Frontal cortex (tissue), 3 donors: ENCODE measurements at regions not wholly inside any gene's neighbourhood (a gene's known extent, or its start where the extent isn't known, plus 50 kb on each side); places are given as distances from the start of the nearest gene placed in this dataset.

Experiments
- DNase-seq, 2 donors: peaks; one replicate each; pipeline ENCODE4 v3.0.0; 2012; ENCODE audit warnings: low spot score in 2 of 2
- FAIRE-seq: peaks from 2 replicates; lab custom pipeline; 2012; peaks lifted over from hg19 to GRCh38; lab: Jason Lieb, UNC
- donor health status: control.
- donor health status: control.
- donor health status: control.

DNA sequence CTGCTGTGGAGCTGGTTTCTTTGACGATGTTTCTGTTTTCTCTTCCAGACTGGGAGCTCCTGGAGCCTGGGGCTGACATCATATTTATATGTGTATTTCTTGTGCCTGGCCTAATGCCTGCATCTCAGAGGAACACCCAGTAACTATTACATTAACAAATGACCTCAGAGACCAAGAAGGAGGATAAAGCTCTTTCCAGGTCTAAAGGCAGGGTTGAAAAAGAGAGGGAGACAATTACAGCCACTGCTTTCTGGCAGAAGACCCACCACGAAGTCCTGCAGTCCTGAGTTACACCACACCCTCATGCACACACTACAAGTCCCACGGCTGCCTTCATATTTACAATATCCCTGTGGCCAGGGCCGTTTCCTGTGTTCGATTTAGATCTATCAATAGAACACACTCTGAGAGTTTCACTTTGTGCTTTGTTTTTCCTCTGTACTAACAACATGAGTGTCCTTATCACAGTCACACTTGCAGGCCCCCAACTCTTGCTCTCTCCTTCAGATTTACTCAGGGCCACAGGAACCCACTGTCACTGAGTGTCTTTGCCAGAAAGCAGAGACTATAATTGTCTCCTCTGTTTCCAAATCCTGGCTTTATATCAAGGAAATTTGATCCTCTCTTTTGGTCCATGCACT is 535.5 kb downstream of the MID1IP1 start:
- FAIRE-seq = no peak
- no peak for DNase-seq

DNA sequence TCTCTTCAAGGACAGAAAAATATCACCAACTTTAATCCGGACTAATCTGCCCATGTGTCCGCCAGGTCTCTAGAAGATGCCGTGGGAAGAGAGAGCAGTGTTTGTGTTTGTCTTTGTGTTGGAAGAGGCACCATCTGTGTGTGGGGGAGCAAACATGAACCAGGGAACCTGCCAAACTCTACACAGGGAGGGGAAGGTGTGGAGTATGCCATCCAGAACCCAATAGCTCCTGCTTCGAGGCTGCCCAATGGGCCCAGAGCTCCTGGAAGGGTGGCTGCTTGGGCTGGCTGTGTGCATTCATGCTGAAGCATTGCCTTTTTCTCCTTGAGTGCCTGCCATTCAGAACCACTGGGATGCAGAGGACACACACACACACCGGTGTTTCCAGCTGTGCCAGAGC is 536.2 kb downstream of the MID1IP1 start:
- FAIRE-seq (no peak), DNase-seq (no peak)

DNA sequence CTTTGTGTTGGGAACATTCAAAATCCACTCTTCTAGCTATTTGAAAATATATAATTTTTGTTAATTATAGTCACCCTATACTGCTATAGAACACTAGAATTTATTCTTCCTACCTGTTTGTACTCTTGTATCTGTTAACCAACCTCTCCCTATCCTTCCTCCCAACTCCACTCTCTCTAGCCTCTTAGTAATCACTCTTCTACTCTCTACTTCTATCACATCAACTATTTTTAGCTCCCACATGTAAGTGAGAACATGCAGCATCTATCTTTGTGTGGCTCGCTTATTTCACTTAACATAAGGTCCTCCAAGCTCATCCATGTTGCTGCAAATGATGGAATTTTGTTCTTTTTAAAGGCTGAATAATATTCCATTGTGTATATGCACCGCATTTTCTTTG is 537.3 kb downstream of the MID1IP1 start:
- FAIRE-seq (no peak), DNase-seq (no peak)

DNA sequence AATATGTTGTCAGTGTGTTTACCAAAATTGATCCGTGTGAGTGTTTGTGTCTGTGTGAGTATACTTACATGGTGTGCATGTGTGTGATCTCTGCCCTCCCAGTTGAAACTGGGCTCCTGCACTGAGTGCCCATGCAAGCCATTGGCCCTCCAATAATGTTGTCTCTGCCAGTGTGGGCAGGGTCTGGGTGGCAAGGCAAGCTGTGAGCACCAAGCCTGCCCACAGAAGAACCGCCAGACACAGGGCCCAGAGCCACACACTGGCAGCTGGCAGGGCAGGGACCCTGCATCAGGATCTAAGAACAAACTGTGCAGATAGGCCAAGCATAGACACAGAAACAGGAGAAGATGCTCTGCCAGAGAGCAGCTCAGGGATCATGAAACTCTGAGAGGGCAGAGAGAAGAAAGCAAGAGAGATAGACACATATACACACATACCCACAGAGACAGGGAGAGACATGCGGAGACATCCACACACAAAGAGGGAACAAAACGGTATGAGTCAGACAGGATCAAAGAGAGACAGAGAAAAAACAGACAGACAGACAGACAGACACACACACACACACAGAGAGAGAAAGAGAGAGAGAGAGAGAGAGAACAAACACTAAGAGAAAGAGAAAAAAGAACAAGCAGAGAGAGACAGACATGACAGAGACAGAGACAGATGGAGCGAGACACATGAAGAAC is 555.0 kb downstream of the MID1IP1 start:
- DNase-seq = no peak
- no peak for FAIRE-seq

DNA sequence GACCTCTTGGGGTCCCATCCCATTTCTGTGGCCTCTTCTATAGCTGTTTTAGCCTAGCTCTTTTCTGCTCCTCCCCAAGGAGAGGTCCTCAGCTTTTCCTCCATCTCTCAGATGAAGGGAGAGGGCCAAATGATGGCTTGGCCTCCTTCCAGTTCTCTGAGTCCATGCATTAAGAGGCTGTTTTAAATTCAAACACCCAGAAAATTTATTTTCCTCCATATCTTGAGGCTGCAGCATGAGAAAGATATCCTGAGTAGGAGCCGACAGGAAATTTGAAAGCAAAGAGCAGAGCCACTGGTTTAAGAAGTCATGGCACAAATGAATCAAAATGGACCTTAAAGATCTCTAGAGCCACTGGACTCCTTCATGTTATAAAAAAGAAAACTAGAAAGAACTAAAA is 558.8 kb downstream of the MID1IP1 start:
- no peak for FAIRE-seq

DNA sequence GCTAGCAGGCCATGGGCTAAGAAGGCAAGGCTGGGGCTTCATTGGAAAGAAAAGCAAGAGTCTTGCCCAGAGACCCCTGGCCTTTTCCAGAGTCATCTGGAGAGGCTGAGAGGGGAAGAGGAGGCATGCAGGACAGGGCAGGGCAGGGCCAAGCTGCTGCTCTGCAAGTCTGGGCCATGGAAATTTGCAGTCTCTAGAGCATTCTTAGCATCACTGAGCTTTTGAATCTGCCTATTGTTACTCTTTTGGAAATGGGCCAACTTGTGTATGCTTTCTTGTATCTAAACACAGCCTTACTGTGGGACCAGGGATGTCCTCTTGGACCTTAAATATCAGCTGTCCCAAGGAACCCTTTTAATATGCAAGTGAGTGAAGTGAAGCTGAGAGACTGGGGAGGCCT is 560.5 kb downstream of the MID1IP1 start:
- no peak for FAIRE-seq
- DNase-seq = peak in 1 of 2 donors; percentile 5

More for the DNA sequence above, 558.8 kb downstream of the MID1IP1 start:
- no peak for DNase-seq

DNA sequence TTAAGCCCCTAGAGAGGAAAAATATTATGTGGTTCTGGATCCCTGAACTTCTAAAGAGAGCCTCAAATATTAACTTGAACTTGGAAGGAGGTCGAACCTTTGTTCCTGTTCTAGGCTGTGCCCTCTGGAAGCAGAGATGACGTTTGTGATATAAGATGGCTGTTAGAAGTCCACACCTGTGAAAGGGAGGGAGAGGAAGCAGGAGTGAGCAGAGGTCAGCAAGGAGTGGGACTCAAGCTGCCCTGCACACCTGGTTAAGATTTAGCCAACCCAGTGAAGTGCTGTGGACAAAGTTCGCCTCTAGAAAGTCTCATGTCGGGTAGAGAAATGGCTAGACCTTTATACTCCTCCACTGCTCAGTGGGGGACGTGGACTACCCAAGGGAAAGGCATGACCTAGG is 566.2 kb downstream of the MID1IP1 start:
- DNase-seq (no peak), FAIRE-seq (no peak)

DNA sequence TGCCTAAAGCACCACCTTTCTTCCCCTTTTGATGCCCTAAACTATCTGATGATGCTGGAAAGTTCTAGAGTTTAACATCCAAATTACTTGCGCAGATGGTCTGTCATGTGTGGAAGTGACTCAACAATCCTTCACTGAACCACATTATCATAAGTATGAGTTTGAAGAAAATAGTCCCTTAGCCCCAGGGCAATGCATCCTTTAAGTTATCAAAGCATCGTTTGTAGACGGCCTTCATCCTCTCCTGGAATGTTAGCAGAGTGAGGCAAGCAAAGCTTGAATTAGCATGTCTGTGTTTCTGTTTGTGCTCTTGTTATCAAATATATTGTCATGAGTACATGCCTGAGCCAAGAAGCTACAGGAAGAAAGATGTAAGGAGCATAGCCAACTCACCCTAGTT is 570.9 kb downstream of the MID1IP1 start:
- no peak for FAIRE-seq
- DNase-seq = no peak

DNA sequence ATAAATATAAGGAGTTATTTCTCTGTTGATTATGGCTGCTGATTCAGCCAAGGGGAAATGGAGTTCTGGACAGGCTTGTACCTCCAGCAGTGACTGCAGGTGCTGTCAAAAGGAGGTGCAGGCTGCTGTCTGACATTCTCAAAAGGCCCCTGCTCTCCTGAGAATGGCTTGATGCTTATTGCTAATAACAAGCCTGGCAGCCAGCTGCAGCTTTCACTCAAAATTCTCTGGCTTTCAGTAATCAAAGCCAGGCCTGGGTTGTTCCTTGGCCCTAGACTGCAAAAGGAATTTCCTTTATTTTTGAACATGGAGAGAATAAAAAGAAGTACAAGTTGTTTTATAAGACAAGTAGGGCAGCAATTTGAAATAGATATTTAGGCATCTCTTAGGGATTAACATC is 575.9 kb downstream of the MID1IP1 start:
- no peak for DNase-seq
- FAIRE-seq = no peak

DNA sequence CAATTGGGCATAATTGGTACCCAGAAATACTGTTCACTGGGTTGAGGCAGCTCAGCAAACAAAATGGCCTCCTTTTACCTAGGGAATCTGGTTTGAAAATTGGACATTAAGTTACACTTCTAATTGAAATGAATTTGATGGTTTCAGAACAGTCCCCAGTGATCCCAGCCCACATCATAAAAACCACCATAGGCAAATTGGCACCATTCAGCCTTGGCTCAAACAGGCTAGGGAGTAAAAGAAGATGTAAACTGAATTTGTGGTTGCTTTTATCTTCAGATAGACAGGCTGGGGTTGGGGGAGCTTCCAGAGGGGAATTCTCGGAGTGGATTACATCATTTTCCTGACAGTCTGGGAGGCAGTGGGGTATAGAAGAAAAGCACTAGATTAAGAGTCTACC is 576.5 kb downstream of the MID1IP1 start:
- no peak for DNase-seq

DNA sequence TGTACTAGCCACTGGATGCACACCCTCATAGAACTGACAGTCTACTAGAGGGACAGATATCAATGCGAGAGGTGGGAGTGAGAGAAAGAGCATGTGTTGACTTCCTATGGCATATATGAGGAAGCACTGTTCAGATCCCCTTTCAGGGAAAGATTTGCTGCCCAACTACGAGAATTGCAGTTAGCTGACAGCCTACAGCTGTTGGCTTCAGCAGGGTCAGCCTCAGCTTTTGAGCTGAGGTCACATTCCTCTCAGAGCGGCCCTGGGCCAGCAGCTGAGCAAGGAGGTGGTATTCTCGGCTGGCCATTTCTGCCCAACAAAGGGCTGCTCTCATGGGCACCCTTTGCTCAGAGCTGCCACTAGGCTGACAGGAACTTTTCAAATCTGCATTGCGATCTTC is 580.2 kb downstream of the MID1IP1 start:
- no peak for DNase-seq
- no peak for FAIRE-seq

More for the DNA sequence above, 576.5 kb downstream of the MID1IP1 start:
- no peak for FAIRE-seq

DNA sequence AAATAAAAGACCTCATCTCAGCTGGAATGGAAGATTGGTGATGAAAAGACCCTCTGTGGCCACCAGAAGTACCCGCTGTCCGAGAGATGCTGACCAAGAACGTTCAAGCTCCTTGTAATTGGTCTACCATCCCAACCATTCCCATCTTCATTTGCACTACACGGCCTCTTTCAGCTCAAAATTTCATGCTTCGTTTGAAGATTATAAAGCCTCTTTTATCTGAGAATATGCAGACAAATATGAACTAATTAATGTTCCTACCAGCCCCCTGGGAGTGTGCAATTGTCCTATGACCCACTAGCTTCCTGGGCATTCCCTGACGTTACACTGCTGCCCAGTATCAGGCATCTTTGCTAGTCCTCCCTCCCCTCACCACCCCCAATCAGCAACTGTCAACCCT is 583.7 kb downstream of the MID1IP1 start:
- FAIRE-seq (no peak), DNase-seq (no peak)

DNA sequence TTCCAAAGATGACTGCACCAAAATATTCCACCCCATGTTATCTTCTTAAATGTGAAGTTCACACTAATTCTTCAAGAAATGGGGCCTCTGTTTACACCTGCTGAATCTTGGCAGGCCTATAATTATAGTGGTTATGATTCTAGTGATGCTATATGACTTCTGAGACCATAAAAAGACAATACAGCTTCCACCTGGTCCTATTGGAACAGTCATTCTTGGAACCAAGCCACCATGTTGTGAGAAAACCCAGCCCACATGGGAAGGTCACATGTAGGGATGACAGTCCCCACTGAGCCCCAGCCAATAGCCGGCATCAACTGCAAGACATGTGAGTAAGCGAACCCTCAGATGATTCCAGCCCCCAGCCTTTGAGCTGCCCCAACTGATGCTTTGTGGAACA is 587.5 kb downstream of the MID1IP1 start:
- FAIRE-seq = no peak

DNA sequence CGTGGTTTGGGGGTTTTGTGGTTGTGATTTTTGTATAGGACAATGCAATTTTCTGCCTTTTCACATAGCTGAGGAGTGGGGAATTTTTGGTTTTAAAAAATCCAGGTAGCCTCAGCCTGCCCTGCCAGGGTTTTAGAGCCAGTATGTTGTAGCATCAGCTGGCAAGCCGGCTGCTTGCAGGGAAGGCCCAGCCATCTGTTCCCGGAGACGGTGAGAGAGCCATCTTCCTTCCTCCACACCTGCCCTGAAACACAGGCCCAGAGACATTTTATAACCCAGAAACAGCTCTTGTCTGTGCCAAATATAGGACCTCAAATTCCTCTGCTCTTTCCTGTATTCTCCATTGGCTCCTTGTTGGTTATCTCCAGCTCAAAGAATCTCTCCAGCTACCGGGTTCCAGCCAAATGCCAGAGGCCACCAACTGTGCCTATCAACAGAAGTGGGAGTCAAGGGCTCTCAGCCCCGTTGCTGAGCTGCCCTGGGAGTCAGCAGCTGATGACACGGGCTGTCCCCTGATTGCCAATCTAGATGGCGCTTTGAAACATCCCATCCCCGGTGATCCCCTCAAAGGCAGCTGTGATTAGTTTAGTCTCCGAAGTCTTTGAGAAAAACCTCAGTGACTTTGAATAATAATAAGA is 595.2 kb downstream of the MID1IP1 start:
- no peak for DNase-seq
- no peak for FAIRE-seq

More for the DNA sequence above, 587.5 kb downstream of the MID1IP1 start:
- no peak for DNase-seq

DNA sequence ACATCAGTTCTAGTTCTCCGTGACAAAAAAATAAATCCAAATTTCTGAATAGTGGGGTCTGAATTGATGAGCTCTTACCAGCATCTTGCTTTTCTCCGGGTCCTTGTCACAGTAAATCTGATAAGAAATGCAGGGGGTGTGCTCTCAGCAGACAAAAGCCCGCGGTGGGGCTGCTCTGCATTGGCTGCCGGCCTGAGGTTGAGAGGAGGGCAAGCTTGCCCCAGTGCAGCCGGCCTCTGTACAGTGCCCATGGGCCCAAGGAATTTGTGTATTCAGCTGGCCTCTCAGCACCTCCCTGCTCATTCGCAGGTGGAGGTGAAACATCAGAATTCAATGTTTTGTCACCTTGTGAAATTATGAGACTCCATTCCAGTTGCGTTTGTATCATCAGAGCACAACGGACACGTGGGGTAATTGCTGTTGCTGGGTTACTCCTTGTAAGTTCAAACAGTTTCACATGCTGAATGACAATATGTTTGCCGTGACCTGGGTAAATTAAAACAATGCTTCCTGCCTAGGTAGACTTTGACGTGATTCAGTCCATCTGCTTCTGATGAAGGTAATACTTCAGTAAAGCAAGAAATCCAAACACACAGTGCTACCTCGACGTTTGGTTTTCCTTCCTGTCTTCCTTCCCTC is 596.4 kb downstream of the MID1IP1 start:
- FAIRE-seq (no peak), DNase-seq (no peak)

DNA sequence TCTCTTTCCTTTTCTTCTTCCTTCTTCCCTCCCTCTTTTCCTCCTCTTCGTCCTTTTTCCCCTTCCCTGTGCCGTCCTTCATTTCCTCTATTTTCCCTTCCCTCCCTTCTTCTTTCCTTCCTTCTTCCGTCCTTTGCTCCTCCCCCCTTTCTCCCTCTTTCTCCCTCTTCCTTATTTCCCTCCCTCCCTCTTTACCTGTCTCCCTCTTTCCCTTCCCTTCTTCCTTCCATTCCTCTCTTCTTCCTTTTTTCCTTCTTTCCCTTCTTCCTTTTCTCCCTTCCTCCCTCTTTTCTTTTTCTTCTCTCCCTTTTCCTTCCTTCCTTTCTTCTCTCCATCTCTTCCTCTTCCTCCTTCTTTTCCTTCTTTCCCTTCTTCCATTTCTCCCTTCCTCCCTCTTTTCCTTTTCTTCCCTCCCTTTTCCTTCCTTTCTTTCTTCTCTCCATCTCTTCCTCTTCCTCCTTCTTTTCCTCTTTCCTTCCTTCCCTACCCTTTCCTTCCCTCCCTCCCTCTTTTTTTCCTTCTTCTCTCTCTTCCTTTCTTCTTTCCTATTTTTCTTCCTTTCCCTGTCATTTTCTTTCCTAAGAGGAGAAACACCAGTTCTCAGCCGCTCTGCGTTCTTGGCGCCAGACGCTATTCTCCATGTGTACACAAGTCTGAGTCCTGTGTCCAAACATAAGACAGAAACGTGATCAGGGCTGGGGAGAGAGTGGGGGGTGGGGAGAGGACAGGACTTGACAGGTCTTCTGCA is 597.1 kb downstream of the MID1IP1 start:
- no peak for DNase-seq
- FAIRE-seq = no peak

DNA sequence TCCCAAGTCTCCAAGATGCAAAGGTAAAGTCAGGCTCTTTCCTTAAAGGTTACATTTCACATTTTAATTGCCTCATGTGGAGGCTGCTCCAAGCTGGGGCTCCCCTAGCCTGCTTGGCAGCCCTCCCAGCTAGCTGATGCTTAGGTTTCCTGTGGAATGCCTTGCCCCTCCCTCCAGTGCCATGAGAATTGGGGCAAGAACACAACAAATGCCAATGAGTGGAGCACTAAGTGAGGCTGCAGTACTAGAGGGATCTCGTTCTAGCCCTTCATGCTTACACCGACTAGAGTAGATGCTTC is 597.7 kb downstream of the MID1IP1 start:
- no peak for FAIRE-seq
- no peak for DNase-seq

DNA sequence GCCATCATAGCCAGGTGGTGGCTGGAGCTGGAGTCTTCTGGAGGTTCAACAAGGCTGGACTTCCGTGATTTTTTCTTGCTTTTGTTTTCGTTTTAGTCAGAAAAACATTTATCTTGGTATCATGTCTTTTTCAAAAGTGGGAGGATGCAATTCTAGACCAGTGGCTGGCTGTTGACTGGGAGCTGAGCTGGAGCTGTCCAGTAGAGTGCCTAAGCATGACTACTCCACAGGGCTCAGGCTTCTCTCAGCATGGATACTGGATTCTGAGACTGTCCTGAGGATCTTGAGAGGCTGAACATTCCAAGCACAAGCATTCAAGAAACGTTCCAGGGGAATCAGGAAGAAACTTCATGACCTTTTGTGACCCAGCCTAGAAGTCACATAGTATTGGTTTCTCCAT is 598.1 kb downstream of the MID1IP1 start:
- DNase-seq (no peak), FAIRE-seq (no peak)

DNA sequence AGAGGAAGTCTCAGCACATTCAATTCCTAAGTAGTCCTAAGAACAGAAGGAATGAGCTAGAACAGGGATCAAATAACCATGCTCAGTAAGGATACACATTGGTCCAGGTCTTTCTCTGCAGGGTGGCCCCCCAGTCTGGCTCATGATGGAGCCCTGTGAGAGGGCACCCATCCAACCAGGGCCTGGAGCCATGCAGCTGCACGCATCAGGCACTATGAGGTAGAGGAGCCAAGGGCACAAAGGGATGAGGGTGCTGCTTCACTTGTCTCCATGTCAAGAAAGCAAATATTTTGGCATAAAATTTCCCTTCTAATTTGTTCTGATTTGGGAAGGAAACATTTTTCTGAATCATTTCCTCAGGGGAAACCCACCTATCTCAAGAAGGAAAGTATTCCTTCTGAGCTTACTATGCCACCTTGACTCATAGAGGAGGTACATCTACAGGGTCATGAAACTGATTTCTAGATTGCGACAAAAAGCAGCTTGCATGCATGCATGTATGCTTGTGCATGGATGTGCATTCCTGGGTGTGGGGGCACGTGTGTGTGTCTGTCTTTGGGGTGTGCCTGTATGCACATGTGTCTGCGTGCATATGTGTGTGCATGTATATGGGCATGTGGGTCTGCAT is 600.3 kb downstream of the MID1IP1 start:
- FAIRE-seq (no peak), DNase-seq (no peak)

DNA sequence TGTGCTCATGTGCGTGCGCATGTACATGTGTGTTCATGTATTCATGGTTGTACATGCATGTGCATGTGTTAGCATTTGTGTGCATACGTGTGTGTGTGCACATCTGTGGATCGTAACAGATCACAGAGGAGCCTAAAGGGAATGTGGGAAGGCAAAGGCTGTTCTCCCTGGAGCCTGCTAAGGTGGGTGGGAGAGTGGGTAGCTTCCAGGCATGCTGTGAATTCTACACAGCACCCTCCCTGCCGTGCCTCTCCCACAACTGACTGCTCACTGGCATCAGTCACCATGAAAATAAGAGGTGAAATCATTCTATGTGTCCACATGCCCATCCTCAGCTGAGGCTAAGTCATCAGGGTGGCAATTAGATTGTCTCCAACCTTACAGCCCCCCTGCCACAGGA is 600.9 kb downstream of the MID1IP1 start:
- DNase-seq = no peak
- FAIRE-seq = no peak
